GM12865 (cell line): ENCODE measurements at regions not wholly inside any gene's neighbourhood (a gene's known extent, or its start where the extent isn't known, plus 50 kb on each side); places are given as distances from the start of the nearest gene placed in this dataset.

Experiments used
- DNase-seq: peaks from one replicate; pipeline ENCODE4 v3.0.0; 2010; ENCODE audit warnings: low read depth
- H3K4me3 ChIP-seq: 2 replicates; pipeline ENCODE4 v1.5.1; 2011; ENCODE audit warnings: mild to moderate bottlenecking, low read depth, low read length, control low read depth
- TF ChIP-seq, protein P1 (sequence below): IDR thresholded peaks from 2 replicates; pipeline ENCODE4 v1.5.1; 2011; ENCODE audit warnings: low read length, control low read depth, low read depth, inconsistent platforms; ENCODE audit not compliant: insufficient read depth; ENCODE audit errors: missing control alignments

DNA sequence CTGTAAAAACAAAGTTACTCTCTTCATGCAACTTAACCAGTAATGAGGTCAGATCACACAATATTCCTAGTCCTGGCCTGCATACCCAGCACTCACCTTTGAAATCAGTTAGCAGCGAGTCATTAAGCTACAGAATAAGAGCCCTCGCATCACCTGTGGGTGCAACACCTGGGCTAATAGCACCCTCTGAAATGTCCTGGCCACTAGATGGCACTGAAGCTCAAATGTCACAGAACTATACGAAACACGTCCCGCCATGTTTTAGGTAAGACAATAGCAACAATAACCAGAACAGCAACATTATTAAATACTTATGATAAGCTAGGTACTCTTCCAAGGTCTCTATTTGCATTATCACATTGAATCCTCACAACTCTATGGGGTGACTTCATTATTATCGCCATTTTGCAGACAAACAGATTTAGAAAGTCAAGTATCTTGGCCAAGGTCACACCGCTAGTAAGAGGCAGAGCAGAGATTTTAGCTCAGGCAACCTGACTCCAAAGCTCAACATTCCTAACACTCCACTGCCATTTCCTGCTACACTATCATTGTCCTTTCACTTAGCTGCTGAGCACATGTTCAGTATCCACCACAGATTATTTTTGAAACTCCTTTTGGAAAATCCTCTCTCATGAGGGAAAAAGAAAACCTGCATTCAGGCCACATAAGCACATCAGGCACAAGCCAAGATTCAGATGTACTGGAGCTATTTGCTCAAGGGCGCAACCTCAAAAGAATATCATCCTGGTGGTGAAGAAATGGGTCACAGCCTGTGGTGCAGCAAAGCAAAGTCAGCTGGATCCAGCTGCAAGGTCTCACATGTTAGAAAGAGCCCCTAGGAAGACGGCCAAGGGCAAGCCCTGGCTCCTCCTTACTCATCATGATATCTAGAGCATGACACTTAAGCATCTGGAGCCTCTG, 59.5 kb upstream of the KDR start:
- H3K4me3 ChIP-seq, result no peak overlapping the region
- TF ChIP-seq, protein P1, sequence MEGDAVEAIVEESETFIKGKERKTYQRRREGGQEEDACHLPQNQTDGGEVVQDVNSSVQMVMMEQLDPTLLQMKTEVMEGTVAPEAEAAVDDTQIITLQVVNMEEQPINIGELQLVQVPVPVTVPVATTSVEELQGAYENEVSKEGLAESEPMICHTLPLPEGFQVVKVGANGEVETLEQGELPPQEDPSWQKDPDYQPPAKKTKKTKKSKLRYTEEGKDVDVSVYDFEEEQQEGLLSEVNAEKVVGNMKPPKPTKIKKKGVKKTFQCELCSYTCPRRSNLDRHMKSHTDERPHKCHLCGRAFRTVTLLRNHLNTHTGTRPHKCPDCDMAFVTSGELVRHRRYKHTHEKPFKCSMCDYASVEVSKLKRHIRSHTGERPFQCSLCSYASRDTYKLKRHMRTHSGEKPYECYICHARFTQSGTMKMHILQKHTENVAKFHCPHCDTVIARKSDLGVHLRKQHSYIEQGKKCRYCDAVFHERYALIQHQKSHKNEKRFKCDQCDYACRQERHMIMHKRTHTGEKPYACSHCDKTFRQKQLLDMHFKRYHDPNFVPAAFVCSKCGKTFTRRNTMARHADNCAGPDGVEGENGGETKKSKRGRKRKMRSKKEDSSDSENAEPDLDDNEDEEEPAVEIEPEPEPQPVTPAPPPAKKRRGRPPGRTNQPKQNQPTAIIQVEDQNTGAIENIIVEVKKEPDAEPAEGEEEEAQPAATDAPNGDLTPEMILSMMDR, result peak; percentile 61
- DNase-seq, result peak; percentile 61

DNA sequence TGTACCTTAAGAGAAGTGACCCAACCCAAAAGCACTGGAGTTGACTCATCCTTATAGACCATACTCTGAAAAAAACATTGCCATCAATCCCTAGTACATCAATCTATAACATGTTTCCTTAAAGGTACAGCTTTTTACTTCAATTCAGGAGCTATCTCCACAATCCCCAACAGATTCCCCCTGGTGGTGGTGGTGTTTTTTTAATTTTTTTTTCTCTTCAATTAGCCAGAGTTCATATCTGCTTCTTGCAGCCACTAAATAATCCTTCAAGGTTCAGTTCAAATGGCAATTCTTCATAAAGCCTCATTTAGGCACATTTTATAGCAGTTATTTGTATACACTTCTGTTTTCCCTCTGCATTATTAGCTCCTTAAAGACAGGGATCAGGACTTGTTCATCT, 60.7 kb upstream of the KDR start:
- DNase-seq, result no peak
- TF ChIP-seq, protein P1, result no peak
- no peak overlapping the region for H3K4me3 ChIP-seq

DNA sequence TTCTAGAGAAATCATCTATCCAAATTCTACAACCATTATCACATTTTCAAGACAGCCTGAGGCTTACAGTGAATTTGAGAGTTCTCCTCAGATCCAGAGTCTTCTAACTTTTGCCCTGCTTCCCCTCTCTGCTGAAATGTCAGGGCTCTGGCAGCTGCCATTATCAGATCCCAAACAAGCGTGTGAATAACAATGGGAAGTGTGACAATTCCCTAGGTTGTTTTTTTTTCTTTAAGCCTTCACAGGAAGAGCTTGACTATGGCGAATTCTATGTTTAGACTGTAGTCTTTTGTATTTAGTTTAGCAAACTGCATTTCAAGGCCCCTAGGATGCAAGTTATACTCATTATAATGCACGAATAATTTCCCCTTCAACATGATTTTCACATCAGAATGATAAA, 61.3 kb upstream of the KDR start:
- DNase-seq, result no peak
- TF ChIP-seq, protein P1, result no peak
- H3K4me3 ChIP-seq, result no peak overlapping the region

DNA sequence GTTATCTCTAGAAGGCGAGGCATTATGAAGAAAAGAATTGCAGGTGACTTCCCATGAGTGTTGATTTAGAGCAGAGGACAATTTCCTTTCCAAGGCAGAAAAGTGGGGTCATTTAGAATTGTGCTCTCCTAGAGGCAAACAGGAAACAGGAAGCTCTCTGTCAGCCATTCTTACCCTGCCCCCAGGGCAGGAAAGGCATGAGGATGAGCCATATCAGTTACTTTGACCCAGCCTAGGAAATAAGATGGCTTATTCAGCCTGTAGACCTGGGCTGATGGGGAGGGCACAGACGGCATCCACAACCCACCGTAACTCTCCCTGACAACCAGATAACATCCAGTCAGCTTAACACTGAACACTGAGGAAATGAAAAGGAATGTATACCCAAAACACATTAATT, 88.8 kb upstream of the KDR start:
- TF ChIP-seq, protein P1, result no peak
- no peak overlapping the region for H3K4me3 ChIP-seq
- DNase-seq, result no peak

DNA sequence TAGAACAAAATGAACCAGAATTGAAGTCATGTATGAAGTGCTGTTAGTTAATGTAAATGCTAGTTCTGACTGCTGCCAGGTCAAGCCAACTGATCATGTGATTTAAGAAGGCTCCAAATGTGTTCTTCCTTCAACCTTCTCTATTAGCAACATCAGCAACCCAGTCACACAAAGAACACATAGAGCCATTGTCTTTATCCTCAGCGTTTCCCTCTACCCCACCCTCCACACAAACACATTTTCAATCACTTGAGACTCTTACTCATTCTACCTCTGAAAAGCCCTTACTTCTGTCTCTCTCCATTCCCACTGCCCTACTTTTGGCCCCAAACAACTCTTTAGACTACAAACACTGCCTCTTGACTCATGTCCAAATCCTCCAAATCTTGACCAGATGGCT, 89.7 kb upstream of the KDR start:
- H3K4me3 ChIP-seq, result no peak overlapping the region
- TF ChIP-seq, protein P1, result no peak
- DNase-seq, result no peak

DNA sequence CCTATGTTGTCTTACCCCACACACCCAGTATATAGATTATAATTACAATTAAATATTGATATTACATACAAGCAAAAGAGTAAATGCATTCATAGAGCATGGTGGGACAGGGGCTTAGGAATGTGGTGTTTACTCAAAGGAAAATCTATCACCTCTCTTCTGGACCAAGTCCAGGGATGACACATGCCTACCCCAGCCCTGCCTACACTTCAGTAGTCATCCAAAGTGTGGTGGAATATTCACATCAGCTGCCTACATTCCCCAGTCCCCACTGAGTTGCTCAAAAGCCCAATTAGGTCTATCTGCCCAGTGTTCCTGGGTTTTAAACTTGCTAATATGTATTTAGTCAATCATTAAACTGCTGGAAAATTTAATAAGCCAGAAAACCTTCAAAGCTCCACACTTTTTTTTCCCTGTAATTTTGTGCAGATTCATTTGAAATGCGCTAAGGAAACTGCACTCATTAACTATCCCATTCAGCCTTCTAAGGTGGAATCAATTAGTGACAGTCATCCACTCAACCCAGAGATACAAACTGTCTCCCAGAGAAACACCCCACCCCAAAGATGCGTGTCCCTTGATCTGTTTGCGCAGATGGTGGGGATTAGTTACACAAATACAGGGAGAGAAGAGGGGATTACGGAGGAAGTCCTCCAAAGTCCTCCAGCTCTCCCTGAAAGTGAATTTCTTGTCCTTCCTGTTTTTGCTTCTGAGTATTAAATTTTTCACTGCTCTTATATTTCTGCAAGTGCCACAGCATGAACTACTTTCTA, 91.7 kb upstream of the KDR start:
- TF ChIP-seq, protein P1, result no peak
- DNase-seq, result no peak
- no peak overlapping the region for H3K4me3 ChIP-seq
